CD4-positive, alpha-beta T cell treated with Interleukin-4 for 1 hour (primary cell): ENCODE measurements at regions not wholly inside any gene's neighbourhood (a gene's known extent, or its start where the extent isn't known, plus 50 kb on each side); places are given as distances from the start of the nearest gene placed in this dataset.
"Not testable (repeated sequence)": the region's sequence is repeated elsewhere in the genome, so short reads cannot be mapped to it uniquely, and the experiment has no call there.

ENCODE experiments used
- DNase-seq, 2 donors: peaks; one replicate each; pipeline ENCODE4 v3.0.0-alpha.2; 2020 to 2022

- DNase-seq: not testable (repeated sequence)
Observed at GRCh38 chr20:22967706-22968105, 67.4 kb upstream of the SSTR4 start.

DNA sequence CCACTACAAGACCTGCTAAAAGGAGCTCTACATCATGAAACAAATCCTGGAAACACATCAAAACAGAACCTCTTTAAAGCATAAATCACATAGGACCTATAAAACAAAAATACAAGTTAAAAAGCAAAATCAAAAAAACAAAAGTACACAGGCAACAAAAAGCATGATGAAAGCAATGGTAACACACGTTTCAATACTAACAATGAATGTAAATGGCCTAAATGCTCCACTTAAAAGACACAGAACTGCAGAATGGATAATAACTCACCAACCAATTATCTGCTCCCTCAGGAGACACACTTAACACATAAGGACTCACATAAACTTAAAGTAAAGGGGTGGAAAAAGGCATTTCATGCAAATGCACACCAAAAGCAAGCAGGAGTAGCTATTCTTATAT is 66.1 kb upstream of the SSTR4 start:
- DNase-seq: not testable (repeated sequence)

- not testable (repeated sequence) for DNase-seq
Observed at GRCh38 chr20:22971077-22971476, 64.0 kb upstream of the SSTR4 start.

- no peak for DNase-seq
Observed at GRCh38 chr20:22974354-22974753, 60.8 kb upstream of the SSTR4 start.

DNA sequence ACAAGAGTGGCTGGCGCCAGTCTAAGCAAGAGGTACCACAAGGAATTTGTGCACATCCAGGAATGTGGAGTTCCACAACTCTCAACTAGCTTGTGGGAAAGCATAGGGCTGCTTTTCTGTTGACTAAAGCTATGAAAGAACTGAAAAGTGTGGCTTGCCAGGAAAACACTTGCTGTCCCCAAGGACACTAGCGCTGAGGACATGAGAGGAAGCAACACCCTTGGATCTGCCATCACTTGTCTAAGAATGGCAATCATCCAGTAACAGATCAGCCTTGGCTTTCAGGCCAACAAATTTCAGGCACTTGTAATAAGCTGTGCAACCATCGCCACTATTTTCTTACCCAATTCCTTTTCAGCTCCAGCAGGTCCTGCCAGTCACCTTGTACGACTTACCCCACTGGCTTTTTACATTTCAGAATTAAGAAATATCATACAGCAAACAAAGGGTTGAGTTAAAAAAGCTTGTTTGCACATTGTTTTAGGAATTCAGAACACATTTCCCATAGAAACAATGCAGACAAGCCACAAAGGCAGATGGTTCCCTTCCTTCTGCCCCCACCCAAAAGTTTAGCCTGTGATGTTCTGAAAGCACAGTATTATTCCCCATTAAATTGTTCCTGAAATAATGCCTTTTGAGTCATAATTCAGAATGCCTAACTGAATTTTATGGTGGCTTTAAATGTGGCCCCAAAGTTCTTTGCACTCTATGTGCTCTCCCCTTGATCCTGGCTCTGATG is 57.9 kb upstream of the SSTR4 start:
- DNase-seq: no peak

DNA sequence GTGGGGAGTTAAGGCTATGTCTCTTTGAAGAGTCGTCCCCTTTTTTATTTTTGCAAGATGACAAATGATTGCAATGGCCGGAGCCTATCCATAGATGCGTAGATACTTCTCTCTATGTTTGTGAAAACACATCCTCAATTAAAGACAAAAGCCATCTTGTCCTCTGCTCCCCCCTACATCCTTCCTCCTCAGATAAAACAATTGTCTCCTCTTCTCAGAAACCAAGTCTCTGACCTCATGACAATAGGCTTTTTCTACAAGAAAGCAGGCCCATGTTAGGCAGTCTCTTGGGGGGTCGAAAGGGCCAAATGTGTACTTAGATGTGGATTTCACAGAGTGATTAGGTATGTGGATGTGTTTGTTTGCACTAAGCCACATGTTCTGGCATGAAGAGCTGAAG is 51.1 kb upstream of the SSTR4 start:
- no peak for DNase-seq

- DNase-seq: no peak
Observed at GRCh38 chr20:22984606-22985005, 50.5 kb upstream of the SSTR4 start.

GRCh38 chr20:22985239-22985778 is 49.8 kb upstream of the SSTR4 start:
- no peak for DNase-seq
